Retinal pigment epithelial cell (primary cell): ENCODE measurements at regions not wholly inside any gene's neighbourhood (a gene's known extent, or its start where the extent isn't known, plus 50 kb on each side); places are given as distances from the start of the nearest gene placed in this dataset.
"Not testable (repeated sequence)": the region's sequence is repeated elsewhere in the genome, so short reads cannot be mapped to it uniquely, and the experiment has no call there.

Experiments
- DNase-seq: peaks from one replicate; pipeline ENCODE4 v3.0.0-alpha.2; 2010; ENCODE audit warnings: low read depth
- H3K4me3 ChIP-seq: 2 replicates; pipeline ENCODE4 v1.5.1; 2011; ENCODE audit warnings: mild to moderate bottlenecking, low read length, control low read depth, moderate library complexity
- TF ChIP-seq, protein P1 (sequence below): conservative IDR thresholded peaks from 2 replicates; pipeline ENCODE4 v1.5.1; 2011; ENCODE audit warnings: low read depth, low read length, control low read depth, inconsistent platforms

DNA sequence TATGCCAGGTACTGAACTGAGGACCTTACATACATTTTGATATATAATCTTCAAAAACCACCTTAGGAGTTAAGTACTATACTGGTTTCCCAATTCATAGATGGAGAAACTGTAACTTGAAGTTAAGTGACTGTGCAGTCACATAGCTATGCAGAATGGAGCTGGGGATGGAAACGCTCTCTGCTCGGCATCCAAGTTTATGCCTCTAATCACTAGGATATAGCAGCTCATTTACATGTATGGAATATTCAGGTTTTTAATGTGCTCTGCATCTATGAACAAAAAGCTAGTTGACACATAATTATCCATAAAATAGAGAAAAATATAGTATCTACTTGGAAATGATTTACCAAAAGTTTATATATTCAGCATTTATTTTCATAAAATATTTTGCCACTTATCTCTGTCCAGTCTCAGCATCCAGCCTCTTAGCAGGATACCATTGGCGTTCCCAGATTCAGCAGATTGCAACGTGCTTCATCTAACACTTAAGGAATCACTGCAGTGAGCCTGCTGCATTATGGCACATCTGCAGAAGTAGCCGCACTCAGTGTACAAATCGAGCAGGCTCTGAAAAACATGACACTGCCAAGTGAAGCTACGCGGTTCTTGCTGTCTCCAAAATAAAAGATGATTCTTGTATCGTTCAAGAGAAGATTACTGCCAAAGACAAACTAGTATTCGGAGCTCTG, 70.4 kb downstream of the MRPL57 start:
- TF ChIP-seq, protein P1, sequence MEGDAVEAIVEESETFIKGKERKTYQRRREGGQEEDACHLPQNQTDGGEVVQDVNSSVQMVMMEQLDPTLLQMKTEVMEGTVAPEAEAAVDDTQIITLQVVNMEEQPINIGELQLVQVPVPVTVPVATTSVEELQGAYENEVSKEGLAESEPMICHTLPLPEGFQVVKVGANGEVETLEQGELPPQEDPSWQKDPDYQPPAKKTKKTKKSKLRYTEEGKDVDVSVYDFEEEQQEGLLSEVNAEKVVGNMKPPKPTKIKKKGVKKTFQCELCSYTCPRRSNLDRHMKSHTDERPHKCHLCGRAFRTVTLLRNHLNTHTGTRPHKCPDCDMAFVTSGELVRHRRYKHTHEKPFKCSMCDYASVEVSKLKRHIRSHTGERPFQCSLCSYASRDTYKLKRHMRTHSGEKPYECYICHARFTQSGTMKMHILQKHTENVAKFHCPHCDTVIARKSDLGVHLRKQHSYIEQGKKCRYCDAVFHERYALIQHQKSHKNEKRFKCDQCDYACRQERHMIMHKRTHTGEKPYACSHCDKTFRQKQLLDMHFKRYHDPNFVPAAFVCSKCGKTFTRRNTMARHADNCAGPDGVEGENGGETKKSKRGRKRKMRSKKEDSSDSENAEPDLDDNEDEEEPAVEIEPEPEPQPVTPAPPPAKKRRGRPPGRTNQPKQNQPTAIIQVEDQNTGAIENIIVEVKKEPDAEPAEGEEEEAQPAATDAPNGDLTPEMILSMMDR: no peak
- DNase-seq: no peak
- no peak overlapping the region for H3K4me3 ChIP-seq

DNA sequence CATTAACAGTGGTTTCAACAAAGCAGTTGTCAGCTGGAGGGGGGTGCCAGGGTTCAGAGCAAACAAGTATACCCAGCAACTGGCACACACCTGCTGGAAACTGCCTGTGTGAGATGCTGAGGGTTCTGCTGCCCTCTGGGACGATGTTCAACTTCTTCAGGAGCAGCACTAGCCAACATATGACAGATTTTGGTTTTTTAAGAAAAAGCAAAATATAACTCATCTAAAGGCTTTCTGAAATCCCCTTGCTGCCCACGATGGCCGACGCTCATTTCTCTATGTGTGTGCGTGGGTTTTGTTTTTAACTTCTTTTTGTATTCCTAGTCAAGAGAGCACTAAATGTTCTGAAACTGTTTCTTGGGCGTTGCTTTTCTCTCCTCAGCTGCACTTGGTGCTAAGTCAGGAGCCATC, 79.9 kb downstream of the MRPL57 start:
- no peak for DNase-seq
- H3K4me3 ChIP-seq: no peak overlapping the region
- TF ChIP-seq, protein P1: no peak

DNA sequence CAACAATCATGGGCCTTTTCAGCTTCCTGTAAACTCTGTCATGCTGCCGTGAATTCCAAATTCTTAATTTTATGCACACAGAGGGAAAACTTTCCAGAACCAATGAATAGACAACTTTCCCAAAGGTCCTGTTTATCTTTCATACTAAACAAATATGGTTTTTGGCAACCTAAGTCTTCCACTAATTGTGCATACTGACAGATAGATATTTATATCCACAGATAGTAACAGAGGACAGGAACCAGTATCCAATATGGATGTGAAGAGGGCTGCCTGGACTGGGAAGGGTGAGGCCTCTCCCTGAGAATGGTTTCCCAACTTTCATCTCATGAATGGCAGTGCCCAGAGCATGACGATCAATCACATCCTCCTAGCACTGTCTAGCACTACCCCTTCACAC, 80.4 kb downstream of the MRPL57 start:
- TF ChIP-seq, protein P1: no peak
- DNase-seq: no peak
- no peak overlapping the region for H3K4me3 ChIP-seq

DNA sequence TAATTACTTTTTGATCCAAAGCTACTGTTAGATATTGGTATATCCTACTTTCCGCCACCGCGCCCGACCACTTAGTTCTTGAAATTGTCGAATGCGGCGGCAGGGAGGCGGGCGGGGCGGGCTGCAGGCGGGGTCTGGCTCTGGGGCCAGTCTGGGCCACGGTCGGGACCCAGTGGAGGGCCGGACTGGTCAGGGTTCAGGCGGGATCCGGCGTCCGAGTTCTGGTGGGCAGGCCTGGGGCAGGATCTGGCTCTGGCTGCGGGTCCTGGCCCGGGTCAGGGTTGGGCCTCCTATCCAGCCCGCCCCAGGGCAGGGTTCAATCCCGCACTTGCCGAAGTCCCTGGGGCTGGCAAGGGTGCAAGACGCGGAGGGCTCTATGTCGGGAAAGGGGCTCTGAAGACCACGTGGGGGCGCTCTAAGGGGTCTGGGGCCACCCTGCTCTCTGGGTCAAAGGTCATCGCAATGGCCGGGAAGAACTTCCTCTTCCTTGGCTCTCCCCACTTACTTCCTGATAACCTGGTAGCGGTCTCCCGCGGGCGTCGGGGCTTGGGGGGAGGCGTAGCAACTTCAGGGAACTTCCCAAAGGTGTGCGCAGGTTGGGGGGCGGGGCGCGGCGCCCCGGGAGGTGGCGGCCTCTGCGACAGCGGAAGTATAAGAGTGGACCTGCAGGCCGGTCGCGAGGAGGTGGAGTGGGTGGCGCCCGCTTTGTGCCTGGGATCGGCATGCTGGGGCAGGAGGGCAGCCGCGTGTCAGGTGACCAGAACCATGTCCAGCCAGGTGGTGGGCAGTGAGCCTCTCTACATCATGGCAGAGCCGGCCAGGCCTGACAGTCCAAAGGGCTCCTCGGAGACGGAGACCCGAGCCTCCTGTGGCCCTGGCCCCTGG, 83.4 kb downstream of the MRPL57 start:
- TF ChIP-seq, protein P1: no peak
- DNase-seq: no peak
- H3K4me3 ChIP-seq: no peak overlapping the region

DNA sequence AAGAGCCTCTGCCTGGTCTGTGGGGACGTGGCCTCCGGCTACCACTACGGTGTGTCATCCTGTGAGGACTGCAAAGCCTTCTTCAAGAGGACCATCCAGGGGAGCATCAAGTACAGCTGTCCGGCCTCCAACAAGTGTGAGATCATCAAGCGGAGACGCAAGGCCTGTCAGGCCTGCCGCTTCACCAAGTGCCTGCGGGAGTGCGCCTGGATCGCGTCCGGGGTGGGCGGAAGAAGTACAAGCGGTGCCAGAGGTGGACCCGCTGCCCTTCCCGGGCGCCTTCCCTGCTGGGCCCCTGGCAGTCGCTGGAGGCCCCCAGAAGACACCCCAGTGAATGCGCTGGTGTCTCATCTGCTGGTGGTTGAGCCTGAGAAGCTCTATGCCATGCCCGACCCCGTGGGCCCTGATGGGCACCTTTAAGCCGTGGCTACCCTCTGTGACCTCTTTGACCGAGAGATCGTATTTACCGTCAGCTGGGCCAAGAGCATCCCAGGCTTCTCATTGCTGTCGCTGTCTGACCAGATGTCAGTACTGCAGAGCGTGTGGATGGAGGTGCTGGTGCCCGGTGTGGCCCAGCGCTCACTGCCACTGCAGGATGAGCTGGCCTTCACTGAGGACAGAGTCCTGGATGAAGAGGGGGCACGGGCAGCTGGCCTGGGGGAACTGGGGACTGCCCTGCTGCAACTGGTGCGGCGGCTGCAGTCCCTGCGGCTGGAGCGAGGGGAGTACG, 84.3 kb downstream of the MRPL57 start:
- DNase-seq, H3K4me3 ChIP-seq: not testable (repeated sequence)

DNA sequence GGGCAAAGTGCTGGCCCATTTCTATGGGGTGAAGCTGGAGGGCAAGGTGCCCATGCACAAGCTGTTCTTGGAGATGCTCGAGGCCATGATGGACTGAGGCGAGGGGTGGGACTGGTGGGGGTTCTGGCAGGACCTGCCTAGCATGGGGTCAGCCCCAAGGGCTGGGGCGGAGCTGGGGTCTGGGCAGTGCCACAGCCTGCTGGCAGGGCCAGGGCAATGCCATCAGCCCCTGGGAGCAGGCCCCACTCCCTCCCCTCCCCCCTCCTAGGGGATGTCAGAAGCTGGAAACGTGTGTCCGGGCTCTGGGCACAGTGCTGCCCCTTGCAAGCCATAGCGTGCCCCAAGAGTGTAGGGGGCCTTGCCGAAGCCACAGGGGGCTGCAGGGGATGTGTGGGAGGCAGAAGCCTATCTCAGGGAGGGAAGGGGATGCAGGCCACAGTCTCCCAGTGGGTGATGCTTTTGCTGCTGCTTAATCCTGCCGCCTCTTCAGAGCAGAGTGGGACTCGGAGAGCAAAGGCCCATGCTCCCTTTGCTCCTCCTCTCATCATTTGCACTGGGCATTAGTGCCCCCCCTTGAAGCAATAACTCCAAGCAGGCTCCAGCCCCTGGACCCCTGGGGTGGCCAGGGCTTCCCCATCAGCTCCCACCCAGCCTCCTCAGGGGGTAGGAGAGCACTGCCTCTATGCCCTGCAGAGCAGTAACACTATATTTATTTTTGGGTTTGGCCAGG, 85.2 kb downstream of the MRPL57 start:
- not testable (repeated sequence) for H3K4me3 ChIP-seq, DNase-seq

DNA sequence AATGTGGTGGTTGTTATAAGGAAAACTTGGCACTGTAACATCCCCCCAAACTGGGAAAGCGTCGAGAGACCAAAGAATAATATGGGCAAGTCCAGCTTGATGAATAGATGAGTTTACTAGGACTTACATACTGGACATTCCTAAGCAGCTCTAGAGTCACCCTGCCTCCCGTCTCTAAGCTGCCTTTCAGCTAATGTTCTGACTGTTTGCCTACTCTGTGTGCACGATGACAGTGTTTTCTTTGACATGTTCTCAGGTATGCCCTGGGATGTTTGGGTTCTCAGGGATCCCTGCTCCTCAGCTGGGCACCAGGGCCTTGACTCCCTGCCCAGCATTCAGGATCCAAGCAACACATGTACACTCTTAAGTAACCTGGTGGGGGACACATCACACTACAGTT, 87.5 kb downstream of the MRPL57 start:
- H3K4me3 ChIP-seq, DNase-seq: not testable (repeated sequence)

DNA sequence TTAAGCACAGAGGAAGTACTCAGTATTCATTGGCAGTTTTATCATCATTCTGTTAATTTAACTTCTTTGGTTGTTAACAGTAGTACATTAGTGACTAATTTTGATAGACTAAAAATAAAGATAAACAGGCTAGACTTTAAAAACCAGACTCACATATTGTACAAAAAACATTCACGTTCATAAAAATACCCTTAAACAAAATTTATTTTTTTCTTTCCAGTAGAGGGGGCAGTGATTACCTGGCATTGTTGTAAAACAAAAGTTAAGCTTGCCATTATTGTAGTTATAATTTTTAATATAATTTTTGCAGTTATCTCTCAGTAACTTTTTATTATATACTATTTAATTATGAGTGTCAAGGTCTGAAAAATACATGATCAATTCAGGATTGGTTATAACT, 92.0 kb downstream of the MRPL57 start:
- not testable (repeated sequence) for H3K4me3 ChIP-seq, DNase-seq
- TF ChIP-seq, protein P1: peak; percentile 4

DNA sequence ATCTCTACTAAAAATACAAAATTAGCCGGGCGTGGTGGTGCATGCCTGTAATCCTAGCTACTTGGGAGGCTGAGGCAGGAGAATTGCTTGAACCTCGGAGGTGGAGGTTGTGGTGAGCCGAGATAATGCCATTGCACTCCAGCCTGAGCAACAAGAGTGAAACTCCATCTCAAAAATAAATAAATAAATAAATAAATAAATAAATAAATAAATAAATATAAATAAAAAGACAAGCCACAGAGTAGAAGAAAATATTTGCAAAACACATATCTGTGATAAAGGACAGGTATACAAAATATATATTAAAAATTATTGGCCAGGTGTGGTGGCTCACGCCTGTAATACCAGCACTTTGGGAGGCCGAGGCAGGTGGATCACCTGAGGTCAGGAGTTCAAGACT, 96.0 kb downstream of the MRPL57 start:
- H3K4me3 ChIP-seq, DNase-seq: not testable (repeated sequence)

DNA sequence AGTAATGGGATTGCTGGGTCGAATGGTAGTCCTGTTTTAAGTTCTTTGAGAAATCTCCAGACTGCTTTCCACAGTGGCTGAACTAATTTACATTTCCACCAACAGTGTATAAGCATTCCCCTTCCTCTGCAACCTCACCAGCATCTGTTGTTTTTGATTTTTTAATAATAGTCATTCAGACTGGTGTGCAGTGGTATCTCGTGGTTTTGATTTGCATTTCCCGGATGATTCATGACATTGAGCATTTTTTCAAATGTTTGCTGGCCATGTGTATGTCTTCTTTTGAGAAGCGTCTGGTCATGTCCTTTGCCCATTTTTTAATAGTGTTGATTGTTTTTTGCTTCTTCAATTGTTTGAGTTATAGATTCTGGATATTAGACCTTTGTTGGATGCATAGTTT, 98.0 kb downstream of the MRPL57 start:
- not testable (repeated sequence) for H3K4me3 ChIP-seq, DNase-seq
